NT2/D1 (cell line): ENCODE measurements at regions not wholly inside any gene's neighbourhood (a gene's known extent, or its start where the extent isn't known, plus 50 kb on each side); places are given as distances from the start of the nearest gene placed in this dataset.

Experiments
- SUZ12 ChIP-seq: IDR thresholded peaks from 2 replicates; pipeline ENCODE4 v1.6.1; 2011; ENCODE audit not compliant: insufficient read length, insufficient read depth; ENCODE audit errors: extremely low read depth
- YY1 ChIP-seq: IDR thresholded peaks from 2 replicates; pipeline ENCODE4 v1.6.1; 2011; ENCODE audit not compliant: insufficient read length, insufficient read depth
- ZNF274 ChIP-seq: IDR thresholded peaks from 2 replicates; pipeline ENCODE4 v1.6.1; 2011; ENCODE audit warnings: mild to moderate bottlenecking, low read depth, low read length

GRCh38 chr11:69220561-69221051 is 64.9 kb downstream of the SMIM38 start:
- TF ChIP-seq YY1 (no peak), ZNF274 (no peak), SUZ12 (no peak)
